ENCODE measurements at regions not wholly inside any gene's neighbourhood (a gene's known extent, or its start where the extent isn't known, plus 50 kb on each side); places are given as distances from the start of the nearest gene placed in this dataset.

GRCh38 chr7:155399577-155399976 lies 58.4 kb upstream of the EN2 start:
- H3K27ac Mint-ChIP-seq (ENCODE audit: unreplicated experiment), result no peak overlapping the region
- intact Hi-C loops (cut with micrococcal nuclease; ENCODE audit: unreplicated experiment), result no loop called here
- CTCF ChIA-PET, result no interaction called here
- no peaks in the 10 kb centered on the region for H3K4me1 Mint-ChIP-seq (ENCODE audit: low read depth, unreplicated experiment)
- no peaks in the 10 kb centered on the region for H3K9me3 Mint-ChIP-seq (ENCODE audit: low read depth, unreplicated experiment)
- peaks cover 96% of the 10 kb centered on the region for H3K27me3 Mint-ChIP-seq (ENCODE audit: unreplicated experiment)
- BruUV-seq (replicated peaks), result no TSS peak
- no peaks in the 10 kb centered on the region for H3K36me3 Mint-ChIP-seq (ENCODE audit: insufficient read depth, unreplicated experiment)
- TF ChIP-seq, protein P1, sequence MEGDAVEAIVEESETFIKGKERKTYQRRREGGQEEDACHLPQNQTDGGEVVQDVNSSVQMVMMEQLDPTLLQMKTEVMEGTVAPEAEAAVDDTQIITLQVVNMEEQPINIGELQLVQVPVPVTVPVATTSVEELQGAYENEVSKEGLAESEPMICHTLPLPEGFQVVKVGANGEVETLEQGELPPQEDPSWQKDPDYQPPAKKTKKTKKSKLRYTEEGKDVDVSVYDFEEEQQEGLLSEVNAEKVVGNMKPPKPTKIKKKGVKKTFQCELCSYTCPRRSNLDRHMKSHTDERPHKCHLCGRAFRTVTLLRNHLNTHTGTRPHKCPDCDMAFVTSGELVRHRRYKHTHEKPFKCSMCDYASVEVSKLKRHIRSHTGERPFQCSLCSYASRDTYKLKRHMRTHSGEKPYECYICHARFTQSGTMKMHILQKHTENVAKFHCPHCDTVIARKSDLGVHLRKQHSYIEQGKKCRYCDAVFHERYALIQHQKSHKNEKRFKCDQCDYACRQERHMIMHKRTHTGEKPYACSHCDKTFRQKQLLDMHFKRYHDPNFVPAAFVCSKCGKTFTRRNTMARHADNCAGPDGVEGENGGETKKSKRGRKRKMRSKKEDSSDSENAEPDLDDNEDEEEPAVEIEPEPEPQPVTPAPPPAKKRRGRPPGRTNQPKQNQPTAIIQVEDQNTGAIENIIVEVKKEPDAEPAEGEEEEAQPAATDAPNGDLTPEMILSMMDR (IDR thresholded peaks at IDR 0.05; ENCODE audit: unreplicated experiment), result no peak
- no peak for DNase-seq
- H3K4me3 Mint-ChIP-seq (ENCODE audit: low read depth, unreplicated experiment), result no peak overlapping the region

DNA sequence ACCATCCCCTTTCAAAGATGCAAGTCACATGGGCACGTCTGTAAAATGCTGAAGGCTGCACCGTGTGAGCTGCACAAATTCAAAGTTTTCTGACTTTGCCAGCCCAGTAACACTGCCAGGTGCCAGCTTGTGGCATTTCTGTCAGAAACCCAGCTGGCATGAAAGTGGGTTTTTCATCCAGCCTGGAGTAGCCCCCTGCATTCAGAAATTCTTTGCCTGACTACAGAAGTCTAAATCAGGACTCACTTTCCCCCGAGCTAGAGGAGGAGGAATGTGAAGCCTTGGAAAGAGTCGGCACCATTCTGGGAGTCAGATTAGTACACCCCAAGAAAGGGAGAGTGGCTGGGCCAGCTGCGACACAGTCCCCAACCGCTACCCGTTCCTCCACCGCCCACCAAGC lies 56.7 kb upstream of the EN2 start:
- Mint-ChIP-seq H3K27ac (ENCODE audit: unreplicated experiment) (no peak overlapping the region), H3K9me3 (ENCODE audit: low read depth, unreplicated experiment) (no peaks in the 10 kb centered on the region), H3K4me1 (ENCODE audit: low read depth, unreplicated experiment) (peaks cover 6% of the 10 kb centered on the region), H3K4me3 (ENCODE audit: low read depth, unreplicated experiment) (no peak overlapping the region), H3K27me3 (ENCODE audit: unreplicated experiment) (peaks cover 96% of the 10 kb centered on the region), H3K36me3 (ENCODE audit: insufficient read depth, unreplicated experiment) (no peaks in the 10 kb centered on the region)
- DNase-seq, result no peak
- intact Hi-C loops (cut with micrococcal nuclease; ENCODE audit: unreplicated experiment), result no loop called here
- CTCF ChIA-PET, result no interaction called here
- TF ChIP-seq, protein P1 (IDR thresholded peaks at IDR 0.05; ENCODE audit: unreplicated experiment), result no peak
- BruUV-seq (replicated peaks), result no TSS peak

- CTCF ChIA-PET, result no interaction called here
- Mint-ChIP-seq H3K4me3 (ENCODE audit: low read depth, unreplicated experiment) (no peak overlapping the region), H3K36me3 (ENCODE audit: insufficient read depth, unreplicated experiment) (no peaks in the 10 kb centered on the region)
Observed at GRCh38 chr7:155401884-155402283, 56.0 kb upstream of the EN2 start.

GRCh38 chr7:155402941-155403340 lies 55.0 kb upstream of the EN2 start:
- intact Hi-C loops (cut with micrococcal nuclease; ENCODE audit: unreplicated experiment), result no loop called here
- CTCF ChIA-PET, result no interaction called here
- Mint-ChIP-seq H3K36me3 (ENCODE audit: insufficient read depth, unreplicated experiment) (no peaks in the 10 kb centered on the region), H3K4me1 (ENCODE audit: low read depth, unreplicated experiment) (peaks cover 8% of the 10 kb centered on the region), H3K9me3 (ENCODE audit: low read depth, unreplicated experiment) (no peaks in the 10 kb centered on the region), H3K27me3 (ENCODE audit: unreplicated experiment) (peaks cover 90% of the 10 kb centered on the region), H3K27ac (ENCODE audit: unreplicated experiment) (no peak overlapping the region), H3K4me3 (ENCODE audit: low read depth, unreplicated experiment) (no peak overlapping the region)
- TF ChIP-seq, protein P1 (IDR thresholded peaks at IDR 0.05; ENCODE audit: unreplicated experiment), result no peak
- DNase-seq, result no peak
- BruUV-seq (replicated peaks), result no TSS peak

More at GRCh38 chr7:155401884-155402283, 56.0 kb upstream of the EN2 start:
- BruUV-seq (replicated peaks), result no TSS peak
- H3K27ac Mint-ChIP-seq (ENCODE audit: unreplicated experiment), result no peak overlapping the region
- peaks cover 8% of the 10 kb centered on the region for H3K4me1 Mint-ChIP-seq (ENCODE audit: low read depth, unreplicated experiment)
- intact Hi-C loops (cut with micrococcal nuclease; ENCODE audit: unreplicated experiment), result no loop called here
- H3K27me3 Mint-ChIP-seq (ENCODE audit: unreplicated experiment), result peaks cover 96% of the 10 kb centered on the region
- TF ChIP-seq, protein P1 (IDR thresholded peaks at IDR 0.05; ENCODE audit: unreplicated experiment), result no peak
- H3K9me3 Mint-ChIP-seq (ENCODE audit: low read depth, unreplicated experiment), result no peaks in the 10 kb centered on the region
- DNase-seq, result no peak

All from Calu3 (cell line).